G401.6 (cell line): ENCODE measurements at regions not wholly inside any gene's neighbourhood (a gene's known extent, or its start where the extent isn't known, plus 50 kb on each side); places are given as distances from the start of the nearest gene placed in this dataset.

ENCODE experiments used
- FAIRE-seq: peaks from 2 replicates; lab custom pipeline; 2012; peaks lifted over from hg19 to GRCh38; lab: Jason Lieb, UNC

DNA sequence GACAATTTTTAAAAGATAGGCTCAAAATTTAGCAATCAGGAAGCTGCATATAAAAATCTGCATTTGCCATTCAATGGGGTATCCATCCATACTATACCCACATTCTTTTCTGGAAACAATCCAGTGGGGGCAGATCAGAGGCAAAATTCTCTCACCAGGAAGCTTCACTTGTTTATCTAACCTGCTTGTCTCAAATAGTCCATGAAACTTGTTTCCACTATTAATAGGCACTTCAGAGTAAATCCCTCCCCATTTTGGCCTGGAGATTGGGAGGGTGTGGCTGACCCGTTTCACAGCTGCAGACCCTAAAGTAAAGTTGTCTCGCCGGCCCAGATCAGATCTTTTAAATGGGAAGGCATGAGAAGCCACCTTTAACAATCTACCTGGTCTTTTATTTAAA is 139.4 kb upstream of the CPNE8 start:
- FAIRE-seq = no peak

DNA sequence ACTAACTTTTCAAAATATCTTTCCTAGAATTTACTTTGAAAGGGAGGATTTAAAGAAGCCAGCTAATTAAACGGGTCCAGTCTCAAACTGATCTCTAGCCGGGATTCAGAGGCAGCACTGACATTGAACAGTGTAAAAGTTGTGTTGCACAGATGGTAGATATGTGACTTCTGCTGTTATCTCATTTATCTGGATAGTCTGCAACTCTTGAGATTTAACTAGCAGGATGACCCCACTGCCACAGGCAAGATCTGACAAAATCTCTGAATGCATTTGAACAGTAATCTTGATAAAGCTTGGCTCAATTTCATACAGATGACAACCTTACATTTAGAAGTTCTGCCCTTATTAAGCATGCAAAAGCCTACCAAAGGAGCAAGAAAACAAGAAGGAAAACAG is 138.0 kb upstream of the CPNE8 start:
- no peak for FAIRE-seq

DNA sequence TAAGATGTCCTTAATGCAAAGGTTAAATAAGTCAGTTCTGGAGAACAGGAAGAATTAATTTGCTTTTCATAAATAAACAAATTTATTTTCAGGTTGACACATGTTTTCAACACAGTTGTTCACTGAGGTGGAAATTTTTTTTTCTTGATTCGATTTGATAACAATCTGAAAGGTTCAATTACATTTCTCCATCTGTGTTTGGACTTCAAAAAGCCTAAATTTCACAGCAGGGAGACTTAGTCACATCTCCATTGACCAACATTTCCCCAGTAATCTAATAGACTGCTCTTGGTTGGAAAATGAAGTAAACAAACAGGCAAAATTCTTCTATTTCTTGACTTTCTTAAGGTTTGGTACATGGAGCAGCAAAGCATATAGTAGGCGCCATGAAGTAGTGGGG is 134.9 kb upstream of the CPNE8 start:
- no peak for FAIRE-seq

DNA sequence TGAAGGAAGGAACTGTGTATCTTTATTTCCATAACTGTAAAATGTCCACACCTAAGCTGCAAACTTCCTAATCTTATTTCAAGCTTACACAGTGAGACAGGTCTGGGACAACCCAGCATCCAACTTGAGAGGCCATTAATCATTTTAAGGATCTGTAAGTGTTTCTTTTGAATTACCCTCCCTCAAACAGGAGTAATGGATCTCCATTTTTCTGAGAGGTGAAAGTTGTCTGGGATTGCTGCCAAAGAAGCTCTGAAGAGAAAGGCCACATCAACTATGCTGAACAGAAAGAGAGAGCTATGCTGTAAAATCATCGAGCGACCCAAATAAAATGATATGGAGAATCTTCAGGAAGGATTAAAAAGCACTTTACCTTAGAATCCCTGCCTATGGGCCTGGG is 131.7 kb upstream of the CPNE8 start:
- FAIRE-seq = no peak

DNA sequence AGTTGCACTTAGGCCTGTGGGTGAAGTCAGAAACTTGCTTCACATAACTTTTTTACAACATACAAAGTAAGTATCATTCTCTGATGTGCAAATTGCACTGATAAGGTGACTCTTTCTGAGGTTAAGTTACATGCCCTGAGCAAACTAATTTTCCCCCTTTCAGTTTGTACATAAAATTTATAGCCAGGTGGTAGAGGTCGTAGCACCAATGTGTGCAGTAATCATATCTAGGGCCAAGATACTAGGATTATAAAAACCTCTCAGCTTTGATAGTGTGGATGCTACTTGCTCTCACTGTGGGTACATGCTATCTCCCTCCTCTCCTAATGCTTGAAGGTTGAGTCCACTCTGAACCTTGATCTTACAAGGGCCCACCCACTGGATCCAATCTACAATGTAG is 130.7 kb upstream of the CPNE8 start:
- no peak for FAIRE-seq

DNA sequence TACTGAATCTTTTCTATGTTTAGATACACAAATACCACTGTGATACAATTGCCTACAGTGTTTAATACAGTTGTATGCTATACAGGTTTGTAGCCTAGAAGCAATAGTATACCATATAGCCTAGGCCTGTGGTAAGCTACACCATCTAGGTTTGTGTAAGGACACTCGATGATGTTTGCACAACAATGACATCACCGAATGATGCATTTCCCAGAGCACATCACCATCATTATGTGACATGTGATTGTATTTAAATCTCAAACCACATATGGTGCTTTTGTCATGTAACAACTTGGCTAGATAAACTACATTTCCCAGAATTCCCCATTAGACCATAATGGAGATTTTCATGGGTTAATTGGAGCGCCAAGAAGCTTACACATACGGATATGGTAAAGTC is 128.4 kb upstream of the CPNE8 start:
- FAIRE-seq = no peak

DNA sequence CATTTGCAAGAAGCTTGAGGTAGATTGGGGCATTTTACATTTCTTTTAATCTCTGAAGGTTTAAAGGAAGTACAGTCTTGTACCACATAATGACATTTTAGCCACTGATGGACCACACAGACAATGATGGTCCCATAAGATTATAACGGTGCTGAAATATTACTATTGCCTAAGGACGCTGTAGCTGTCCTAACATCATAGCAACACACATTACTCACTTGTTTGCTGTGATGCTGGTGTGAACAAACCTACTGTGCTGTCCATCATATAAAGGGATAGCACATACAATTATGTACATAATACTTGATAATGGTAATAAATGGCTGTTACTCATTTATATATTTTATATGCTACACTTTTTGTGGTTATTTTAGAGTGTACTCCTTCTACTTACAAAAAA is 127.1 kb upstream of the CPNE8 start:
- no peak for FAIRE-seq

DNA sequence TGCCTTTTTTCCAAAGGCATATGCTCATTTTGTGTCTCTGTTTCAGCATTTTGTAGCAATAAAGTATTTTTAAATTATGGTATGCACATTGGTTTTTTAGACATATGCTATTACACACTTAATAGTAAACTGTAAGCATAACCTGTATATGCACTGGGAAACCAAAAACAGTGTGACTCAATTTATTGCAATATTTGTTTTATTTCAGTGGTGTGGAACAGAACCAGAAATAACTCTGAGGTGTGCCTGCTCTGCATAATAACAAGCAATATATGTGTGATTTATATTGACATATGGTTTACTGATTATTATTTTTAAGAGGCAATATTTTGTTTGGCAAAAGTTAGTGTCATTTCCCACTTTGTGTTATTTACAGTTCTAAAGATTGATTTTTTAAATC is 126.6 kb upstream of the CPNE8 start:
- no peak for FAIRE-seq

DNA sequence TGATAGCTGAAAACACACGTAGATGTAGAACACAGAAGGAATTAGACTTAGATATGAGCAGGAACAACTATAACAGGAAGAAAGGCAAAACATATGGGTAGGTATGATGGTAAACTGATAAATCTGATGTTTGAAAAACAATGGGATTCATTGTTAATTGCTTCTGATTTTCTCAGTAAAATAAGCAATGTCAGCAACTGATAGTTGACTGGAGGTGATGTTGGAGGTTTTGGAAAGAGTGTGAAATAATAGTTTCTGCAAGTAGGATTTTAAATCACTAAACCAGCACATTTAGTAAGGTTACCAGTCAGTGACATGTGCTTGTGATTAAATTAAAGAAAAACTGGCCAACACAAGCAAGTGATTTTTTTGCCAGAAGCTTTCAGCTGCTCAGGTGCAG is 123.0 kb upstream of the CPNE8 start:
- FAIRE-seq = no peak

DNA sequence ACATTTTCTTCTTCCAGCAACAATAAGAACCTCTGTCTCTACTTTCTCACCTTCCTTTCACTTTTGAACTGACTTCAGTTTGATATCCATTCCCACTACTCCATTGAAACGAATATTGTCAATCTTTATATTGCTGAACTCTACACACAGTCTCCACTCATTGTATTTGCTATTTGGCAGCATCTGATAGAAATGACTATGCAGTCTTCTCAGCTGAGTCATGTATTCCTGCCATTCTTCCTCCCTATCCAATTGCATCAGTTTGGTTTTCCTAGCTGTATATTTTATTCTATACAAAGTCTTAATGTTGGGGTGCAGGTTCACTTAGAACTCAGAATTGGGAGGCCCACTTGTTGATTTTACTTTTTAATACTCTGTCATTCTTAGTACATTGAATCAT is 107.5 kb upstream of the CPNE8 start:
- FAIRE-seq = no peak

DNA sequence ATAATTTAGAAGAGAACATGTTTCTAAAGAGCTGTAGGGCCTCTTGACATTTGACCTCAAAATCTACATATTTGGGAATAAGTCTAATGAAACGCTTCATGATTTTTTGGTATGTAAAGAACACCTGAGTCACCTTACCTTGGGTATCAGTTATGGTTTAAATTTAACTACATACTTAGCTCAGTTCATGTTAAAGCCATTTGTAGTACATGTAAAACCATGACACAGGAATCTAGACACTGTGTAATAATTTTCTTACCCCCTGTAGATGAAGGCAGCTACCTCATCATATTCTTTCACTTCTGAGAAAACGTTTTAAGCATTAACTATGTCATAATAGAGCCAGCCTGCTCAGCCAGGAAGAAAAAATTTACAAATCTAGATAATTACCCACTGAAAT is 105.8 kb upstream of the CPNE8 start:
- FAIRE-seq = no peak

DNA sequence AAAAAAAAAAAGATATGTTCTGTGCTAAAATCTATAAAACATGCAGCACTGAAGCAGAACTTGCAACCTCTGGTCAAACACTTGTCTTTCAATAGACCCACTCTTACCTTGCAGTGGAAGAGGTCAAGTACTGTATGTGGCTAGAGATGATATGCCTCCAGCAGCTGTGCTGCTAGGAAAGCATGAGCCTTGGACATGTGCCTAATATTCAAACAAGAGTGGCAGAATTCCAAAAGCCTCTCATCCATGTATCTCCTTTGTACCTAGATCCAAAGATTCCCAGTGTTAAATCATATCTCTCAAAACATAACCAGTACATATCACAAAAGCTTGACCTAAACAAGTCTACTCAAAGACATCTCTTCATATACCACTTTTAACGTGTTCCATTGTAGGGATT is 105.0 kb upstream of the CPNE8 start:
- no peak for FAIRE-seq

DNA sequence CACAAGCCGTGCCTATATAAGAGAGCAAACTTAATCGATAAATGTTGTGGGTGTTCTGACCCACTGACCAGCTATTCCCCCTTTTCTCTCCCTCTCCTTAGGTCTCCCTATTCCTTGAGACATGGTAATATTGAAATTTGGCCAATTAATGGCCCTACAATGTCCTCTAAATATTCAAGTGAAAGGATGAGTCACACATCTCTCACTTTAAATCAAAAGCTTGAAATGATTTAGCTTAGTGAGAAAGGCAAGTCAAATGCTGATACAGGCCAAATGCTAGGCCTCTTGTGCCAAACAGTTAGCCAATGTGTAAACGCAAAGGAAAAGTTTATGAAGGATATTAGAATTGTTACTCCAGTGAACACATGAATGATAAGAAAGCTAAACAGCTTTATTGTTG is 102.2 kb upstream of the CPNE8 start:
- no peak for FAIRE-seq

DNA sequence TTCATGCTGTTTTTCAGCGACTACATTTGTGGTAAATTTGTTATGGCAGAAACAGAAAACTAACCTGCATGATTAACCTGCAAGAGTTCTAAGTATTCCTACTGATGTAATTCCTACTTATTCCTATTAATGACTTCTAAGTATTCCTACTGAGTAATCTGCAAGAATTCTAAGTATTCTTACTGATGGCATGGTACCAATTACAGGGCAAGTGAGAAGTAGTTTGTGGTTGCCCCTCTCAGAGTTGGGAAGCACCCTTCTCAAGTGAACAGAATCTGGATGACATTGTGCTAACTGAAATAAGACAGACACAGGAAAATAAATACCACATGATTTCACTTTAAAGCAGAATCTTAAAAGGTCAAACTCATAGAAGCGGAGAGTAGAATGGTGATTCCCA is 100.9 kb upstream of the CPNE8 start:
- no peak for FAIRE-seq

DNA sequence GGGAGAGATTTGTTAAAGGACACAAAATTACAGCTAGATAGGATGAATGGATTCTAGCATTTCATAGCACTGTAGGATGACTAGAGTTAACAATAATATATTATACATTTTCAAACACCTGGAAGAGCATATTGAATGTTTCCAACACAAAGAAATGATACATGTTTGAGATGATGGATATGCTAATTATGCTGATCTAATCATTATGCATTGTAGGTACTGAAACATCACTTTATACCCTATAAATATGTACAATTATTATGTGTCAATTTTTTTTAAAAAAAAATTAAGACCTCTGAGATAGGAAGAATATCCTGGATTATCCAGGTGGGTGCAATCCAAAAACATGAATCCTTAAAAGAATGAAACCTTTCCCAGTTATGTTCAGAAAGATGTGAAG is 100.3 kb upstream of the CPNE8 start:
- no peak for FAIRE-seq

DNA sequence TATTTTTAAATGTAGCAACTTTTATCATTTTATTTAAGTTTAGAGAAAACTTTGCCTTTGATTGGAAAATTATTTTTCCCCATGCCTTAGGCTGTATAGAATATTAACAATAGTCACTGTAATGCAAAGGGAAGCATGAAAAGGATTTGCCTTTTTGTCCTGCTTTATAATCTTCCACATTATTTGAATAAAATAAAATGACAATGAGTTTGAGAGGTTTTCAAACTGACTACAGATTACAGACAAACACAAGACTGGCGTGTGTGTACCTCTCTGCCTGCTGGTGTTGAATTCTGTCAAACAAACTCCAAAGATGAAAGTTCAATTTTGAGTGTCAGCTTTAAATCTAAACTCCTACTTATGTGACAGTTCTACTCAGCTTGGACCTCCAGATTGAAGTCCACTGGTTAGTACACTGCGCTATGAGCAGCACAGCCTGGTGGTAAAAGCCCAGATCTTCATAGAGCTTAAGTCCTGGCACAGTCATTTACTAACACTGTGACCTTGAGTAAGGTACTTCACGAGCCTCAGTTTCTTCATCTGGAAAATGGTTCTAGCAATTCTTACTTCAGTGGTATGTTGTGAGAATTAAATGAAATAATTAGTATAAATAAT is 98.3 kb upstream of the CPNE8 start:
- no peak for FAIRE-seq

DNA sequence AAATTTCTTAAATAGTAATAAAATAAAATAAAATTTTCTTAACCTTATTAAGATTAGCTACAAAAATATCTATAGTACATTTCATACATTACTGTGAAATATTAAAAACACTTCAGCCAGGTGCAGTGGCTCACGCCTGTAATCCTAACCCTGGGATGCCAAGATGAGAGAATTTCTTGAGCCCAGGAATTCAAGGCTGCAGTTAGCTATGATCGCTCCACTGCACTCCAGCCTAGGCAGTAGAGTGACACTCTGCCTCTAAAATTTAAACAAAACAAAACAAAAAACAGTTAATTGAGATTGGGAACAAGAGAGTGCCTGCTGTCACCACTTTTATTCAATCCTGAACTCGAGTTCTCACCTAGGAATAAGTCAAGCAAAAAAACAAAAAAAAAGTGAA is 95.0 kb upstream of the CPNE8 start:
- FAIRE-seq = no peak

DNA sequence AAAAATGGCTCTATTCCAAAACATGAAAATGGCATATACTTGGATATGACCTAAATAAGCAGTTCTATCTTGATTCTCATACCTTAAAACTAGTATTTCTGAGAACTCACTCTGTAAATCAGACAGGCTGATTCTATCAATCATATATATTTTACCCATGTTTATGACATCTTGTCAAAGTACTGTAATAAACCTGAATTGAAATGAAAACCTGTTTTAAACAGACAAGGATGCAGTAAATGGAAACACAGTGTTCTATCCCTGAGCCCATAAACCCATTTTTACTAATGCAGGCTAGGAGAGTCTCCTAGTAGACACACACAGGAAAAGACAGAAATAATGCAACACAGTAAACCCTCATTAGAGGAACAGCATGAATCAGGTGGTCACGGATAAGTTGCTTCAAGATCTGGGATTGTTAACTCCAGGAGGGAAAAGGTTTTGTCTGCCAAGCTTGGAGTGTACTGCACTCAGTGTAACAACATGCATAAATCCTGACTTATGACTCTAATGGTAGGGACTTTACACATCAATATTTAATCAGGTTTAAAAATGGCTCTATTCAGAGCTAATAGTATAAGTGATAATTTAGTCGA is 93.6 kb upstream of the CPNE8 start:
- no peak for FAIRE-seq

DNA sequence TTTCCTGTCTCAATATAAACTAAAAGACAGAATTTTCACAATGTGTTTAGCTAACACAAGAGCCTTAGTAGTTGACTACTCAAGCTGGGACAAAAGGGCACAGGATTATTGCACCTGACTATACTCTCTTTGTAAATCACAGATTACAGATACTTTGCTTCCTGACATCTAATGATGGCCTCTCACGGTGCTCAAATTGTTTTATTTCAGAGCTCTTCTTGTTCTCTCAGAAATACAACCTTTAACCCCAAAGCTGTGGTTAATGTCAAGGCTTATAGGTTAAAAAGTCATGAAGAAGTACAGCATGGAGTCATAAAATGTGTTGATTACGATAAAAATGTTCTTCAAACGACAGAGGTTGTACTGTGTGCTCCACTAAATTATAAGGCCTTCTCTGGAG is 89.9 kb upstream of the CPNE8 start:
- no peak for FAIRE-seq

DNA sequence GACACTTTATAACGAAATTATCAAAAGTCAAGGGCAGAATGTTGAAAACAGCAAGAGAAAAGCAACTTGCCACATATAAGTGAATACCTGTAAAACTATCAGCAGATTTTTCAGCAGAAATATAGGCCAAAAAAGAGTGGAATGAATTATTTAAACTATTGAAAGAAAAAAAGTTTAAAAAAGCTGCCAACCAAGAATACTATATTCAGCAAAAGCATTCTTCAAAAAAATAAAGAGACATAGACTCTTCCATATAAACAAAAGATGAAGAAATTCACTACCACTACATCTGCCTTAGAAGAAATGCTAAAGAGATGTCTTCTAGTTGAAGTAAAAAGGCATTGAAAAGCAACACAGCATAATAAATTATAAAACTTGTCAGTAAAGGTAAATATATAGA is 80.6 kb upstream of the CPNE8 start:
- no peak for FAIRE-seq

DNA sequence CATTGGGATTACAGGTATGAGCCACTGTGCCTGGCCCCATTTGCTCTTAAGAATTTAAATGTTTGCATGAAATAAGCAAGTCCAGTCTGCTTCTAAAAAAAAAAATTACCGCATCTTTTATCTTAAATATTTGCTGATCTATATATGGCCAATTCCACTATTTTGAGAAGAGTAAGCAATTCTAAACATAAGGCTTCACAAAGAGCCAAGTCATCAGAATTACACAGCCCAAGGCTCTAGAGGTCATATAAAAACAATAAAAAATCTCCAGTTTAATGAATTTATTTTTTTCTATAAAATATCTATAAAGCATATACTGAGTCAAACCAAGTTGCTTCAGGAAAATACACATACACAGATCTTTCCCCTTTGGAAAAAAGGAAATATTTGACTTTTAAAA is 79.0 kb upstream of the CPNE8 start:
- no peak for FAIRE-seq

DNA sequence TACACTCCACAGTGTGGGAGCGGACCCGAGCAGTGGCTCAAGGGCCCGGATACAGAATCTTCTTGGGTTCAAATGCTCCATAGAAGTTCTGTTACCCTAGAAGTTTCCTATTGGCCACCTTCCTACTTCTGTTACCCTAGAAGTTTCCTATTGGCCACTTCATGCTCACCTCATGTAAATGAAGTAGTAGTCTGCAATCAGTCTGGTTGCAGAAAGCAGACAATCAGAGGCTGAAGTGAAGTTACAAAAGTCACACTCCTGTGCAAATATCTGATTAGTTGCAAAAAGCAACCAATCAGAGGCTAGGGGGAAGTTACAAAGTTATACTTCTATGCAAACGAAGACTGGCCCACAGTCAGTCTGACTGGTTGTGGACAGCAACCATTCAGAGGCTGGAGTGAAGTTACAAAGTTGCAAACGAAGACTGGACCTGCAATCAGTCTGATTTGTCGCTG is 77.8 kb upstream of the CPNE8 start:
- FAIRE-seq = no peak

DNA sequence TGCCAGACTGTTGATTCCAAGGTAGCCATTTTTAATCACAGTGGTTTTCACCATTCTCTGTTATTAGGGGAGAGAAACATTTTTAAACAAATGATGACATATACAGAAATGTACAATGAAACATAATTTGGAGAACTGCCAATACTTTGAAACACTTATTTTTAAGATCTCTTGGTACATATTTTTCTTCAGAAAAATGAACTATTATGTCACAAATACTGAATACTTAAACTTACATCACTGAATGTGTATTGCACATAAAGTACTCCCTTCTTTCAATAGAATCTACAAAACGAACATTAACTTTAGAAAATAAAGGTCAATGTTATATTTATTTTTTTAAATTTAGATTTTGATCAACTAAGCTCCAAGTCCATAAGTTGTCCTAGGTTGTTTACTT is 71.7 kb upstream of the CPNE8 start:
- no peak for FAIRE-seq

DNA sequence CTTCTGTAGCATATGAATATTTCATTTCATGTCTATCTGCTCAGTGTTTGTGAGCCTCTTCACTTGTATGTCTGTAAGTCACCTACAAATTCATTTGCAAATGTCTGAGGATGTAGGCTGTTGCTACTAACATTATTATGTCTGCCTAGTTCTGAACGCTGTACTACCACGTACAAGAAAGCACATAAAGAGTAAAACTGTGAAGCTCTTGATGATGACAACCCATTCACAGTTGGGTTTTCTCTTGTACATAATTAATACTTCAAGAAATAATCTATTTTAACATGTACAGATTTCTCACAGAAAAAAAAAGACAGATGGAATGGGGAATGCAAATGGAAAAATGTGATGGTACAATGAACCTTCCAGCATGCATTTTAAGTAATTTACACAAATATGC is 64.3 kb upstream of the CPNE8 start:
- FAIRE-seq = no peak

DNA sequence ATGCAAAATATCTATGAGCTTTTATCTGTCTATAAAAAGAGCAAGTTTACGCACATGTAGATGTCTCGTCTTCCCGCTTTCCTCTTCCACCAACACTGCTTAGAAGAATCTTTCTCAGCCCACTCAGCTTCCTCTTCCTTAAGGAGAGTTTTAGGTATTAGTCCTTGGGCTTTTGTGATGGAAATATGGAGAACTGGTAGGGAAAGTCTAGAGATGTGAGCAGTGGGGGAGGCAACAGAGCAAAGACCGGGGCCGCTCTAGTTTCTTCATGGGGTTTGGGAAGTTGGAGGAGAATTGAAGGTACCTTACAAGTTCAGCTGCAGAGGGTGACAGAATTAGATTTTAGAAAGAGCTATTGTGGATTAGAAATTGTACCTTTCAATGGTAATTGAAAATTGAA is 56.3 kb upstream of the CPNE8 start:
- FAIRE-seq = no peak
